Urothelium cell line (cell line): ENCODE measurements at regions not wholly inside any gene's neighbourhood (a gene's known extent, or its start where the extent isn't known, plus 50 kb on each side); places are given as distances from the start of the nearest gene placed in this dataset.

Source experiments
- DNase-seq: peaks from one replicate; pipeline ENCODE4 v3.0.0; 2011; ENCODE audit warnings: low spot score, mixed read lengths
- FAIRE-seq: peaks from 2 replicates; lab custom pipeline; 2011; peaks lifted over from hg19 to GRCh38; lab: Jason Lieb, UNC

- peak; percentile 40 for FAIRE-seq
Observed at GRCh38 chr10:58969576-58969975, 206.9 kb upstream of the PHYHIPL start.

GRCh38 chr10:58970160-58970915 is 206.1 kb upstream of the PHYHIPL start:
- FAIRE-seq, result peak; percentile 27
- DNase-seq, result no peak

More at GRCh38 chr10:58969576-58969975, 206.9 kb upstream of the PHYHIPL start:
- no peak for DNase-seq

GRCh38 chr10:58971211-58971610 is 205.2 kb upstream of the PHYHIPL start:
- FAIRE-seq (peak; percentile 5), DNase-seq (no peak)

GRCh38 chr10:58971796-58972491 is 204.5 kb upstream of the PHYHIPL start:
- DNase-seq (no peak), FAIRE-seq (no peak)

- FAIRE-seq (peak; percentile 46), DNase-seq (no peak)
Observed at GRCh38 chr10:58972576-58973234, 203.7 kb upstream of the PHYHIPL start.

- FAIRE-seq, result peak; percentile 82
Observed at GRCh38 chr10:58973235-58973595, 203.2 kb upstream of the PHYHIPL start.

GRCh38 chr10:58976254-58976653 is 200.2 kb upstream of the PHYHIPL start:
- DNase-seq, result no peak
- no peak for FAIRE-seq

More at GRCh38 chr10:58973235-58973595, 203.2 kb upstream of the PHYHIPL start:
- no peak for DNase-seq

- DNase-seq, result no peak
- no peak for FAIRE-seq
Observed at GRCh38 chr10:58979711-58980110, 196.7 kb upstream of the PHYHIPL start.

- DNase-seq, result no peak
- FAIRE-seq, result no peak
Observed at GRCh38 chr10:58980826-58981415, 195.5 kb upstream of the PHYHIPL start.

GRCh38 chr10:58981846-58982245 is 194.6 kb upstream of the PHYHIPL start:
- FAIRE-seq (no peak), DNase-seq (no peak)

- DNase-seq (no peak), FAIRE-seq (peak; percentile 79)
Observed at GRCh38 chr10:58982470-58983239, 193.8 kb upstream of the PHYHIPL start.

- DNase-seq (no peak), FAIRE-seq (no peak)
Observed at GRCh38 chr10:58985216-58985615, 191.2 kb upstream of the PHYHIPL start.

- no peak for DNase-seq
- FAIRE-seq, result no peak
Observed at GRCh38 chr10:58989486-58990039, 186.9 kb upstream of the PHYHIPL start.

GRCh38 chr10:58990693-58991092 is 185.8 kb upstream of the PHYHIPL start:
- no peak for DNase-seq
- peak; percentile 23 for FAIRE-seq

- no peak for DNase-seq
- no peak for FAIRE-seq
Observed at GRCh38 chr10:58991856-58992255, 184.6 kb upstream of the PHYHIPL start.

- FAIRE-seq, result no peak
- no peak for DNase-seq
Observed at GRCh38 chr10:58992830-58993460, 183.5 kb upstream of the PHYHIPL start.

GRCh38 chr10:58993480-58994221 is 182.8 kb upstream of the PHYHIPL start:
- DNase-seq (no peak), FAIRE-seq (no peak)

- DNase-seq (no peak), FAIRE-seq (no peak)
Observed at GRCh38 chr10:58994226-58995057, 182.0 kb upstream of the PHYHIPL start.
